HPDE6-E6E7 (cell line): ENCODE measurements at regions not wholly inside any gene's neighbourhood (a gene's known extent, or its start where the extent isn't known, plus 50 kb on each side); places are given as distances from the start of the nearest gene placed in this dataset.
"Not testable (repeated sequence)": the region's sequence is repeated elsewhere in the genome, so short reads cannot be mapped to it uniquely, and the experiment has no call there.

ENCODE experiments used
- DNase-seq: peaks from one replicate; pipeline ENCODE4 v3.0.0; 2011; ENCODE audit warnings: missing footprints; ENCODE audit errors: extremely low spot score

- DNase-seq = no peak
These were observed 790.8 kb upstream of the NUDT12 start for GRCh38 chr5:104353371-104353770.

- no peak for DNase-seq
These were observed 790.4 kb upstream of the NUDT12 start for GRCh38 chr5:104352954-104353353.

- no peak for DNase-seq
These were observed 784.6 kb upstream of the NUDT12 start for GRCh38 chr5:104347119-104347708.

GRCh38 chr5:104345222-104346016 is 782.8 kb upstream of the NUDT12 start:
- no peak for DNase-seq

GRCh38 chr5:104344809-104345208 is 782.2 kb upstream of the NUDT12 start:
- DNase-seq = peak; percentile 3

GRCh38 chr5:104327801-104328200 is 765.2 kb upstream of the NUDT12 start:
- DNase-seq = no peak

- no peak for DNase-seq
These were observed 764.4 kb upstream of the NUDT12 start for GRCh38 chr5:104326966-104327365.

GRCh38 chr5:104325356-104325755 is 762.8 kb upstream of the NUDT12 start:
- DNase-seq = no peak

- DNase-seq = not testable (repeated sequence)
These were observed 754.1 kb upstream of the NUDT12 start for GRCh38 chr5:104316676-104317075.

- no peak for DNase-seq
These were observed 749.9 kb upstream of the NUDT12 start for GRCh38 chr5:104312481-104312880.

GRCh38 chr5:104305602-104306001 is 743.0 kb upstream of the NUDT12 start:
- DNase-seq = no peak

- DNase-seq = no peak
These were observed 737.6 kb upstream of the NUDT12 start for GRCh38 chr5:104299998-104300706.

GRCh38 chr5:104298518-104298917 is 735.9 kb upstream of the NUDT12 start:
- DNase-seq = no peak

- no peak for DNase-seq
These were observed 734.5 kb upstream of the NUDT12 start for GRCh38 chr5:104297076-104297475.

GRCh38 chr5:104295991-104296390 is 733.4 kb upstream of the NUDT12 start:
- no peak for DNase-seq

- no peak for DNase-seq
These were observed 720.5 kb upstream of the NUDT12 start for GRCh38 chr5:104283136-104283535.

- DNase-seq = no peak
These were observed 711.1 kb upstream of the NUDT12 start for GRCh38 chr5:104273725-104274124.

- no peak for DNase-seq
These were observed 704.9 kb upstream of the NUDT12 start for GRCh38 chr5:104267320-104268015.

GRCh38 chr5:104266161-104266560 is 703.6 kb upstream of the NUDT12 start:
- DNase-seq = no peak

GRCh38 chr5:104265531-104266140 is 703.0 kb upstream of the NUDT12 start:
- DNase-seq = no peak

GRCh38 chr5:104247260-104247659 is 684.7 kb upstream of the NUDT12 start:
- no peak for DNase-seq

GRCh38 chr5:104241046-104241445 is 678.5 kb upstream of the NUDT12 start:
- DNase-seq = no peak
